Transverse colon (tissue), 4 donors: ENCODE measurements at regions not wholly inside any gene's neighbourhood (a gene's known extent, or its start where the extent isn't known, plus 50 kb on each side); places are given as distances from the start of the nearest gene placed in this dataset.

Experiments used
- DNase-seq: peaks from one replicate; pipeline ENCODE4 v3.0.0-alpha.2; 2019
- H3K27ac ChIP-seq, 4 donors: fragments of 200-600 bp; sonication (generic); 2 replicates each; pipeline ENCODE4 v1.5.1; 2016 to 2018; ENCODE audit warnings: inconsistent platforms in 4 of 4
- H3K27me3 ChIP-seq: fragments of 200-600 bp; sonication (generic); 2 replicates; pipeline ENCODE4 v1.5.1; 2017; ENCODE audit warnings: inconsistent platforms
- H3K36me3 ChIP-seq, 4 donors: fragments of 200-600 bp; sonication (generic); 2 replicates each; pipeline ENCODE4 v1.5.1; 2017 to 2019; ENCODE audit warnings: inconsistent platforms in 4 of 4
- H3K4me1 ChIP-seq, 4 donors: fragments of 200-600 bp; sonication (generic); 2 replicates each; pipeline ENCODE4 v1.5.1; 2017 to 2020; ENCODE audit warnings: inconsistent platforms in 4 of 4
- H3K4me3 ChIP-seq, 4 donors: fragments of 200-600 bp; sonication (generic); 1 replicate in 1 of 4; 2 replicates in 3 of 4; pipeline versions ENCODE4 v1.5.1 to v1.6.1; 2017 to 2019; ENCODE audit warnings: inconsistent platforms in 4 of 4
- H3K9me3 ChIP-seq, 2 donors: fragments of 200-600 bp; sonication (generic); 2 replicates each; pipeline ENCODE4 v1.5.1; 2017 to 2019; ENCODE audit warnings: inconsistent platforms in 2 of 2
- EP300 ChIP-seq: sonication (generic); formaldehyde crosslinking; IDR thresholded peaks from one replicate; pipeline ENCODE4 v1.6.1; 2017; ENCODE audit warnings: antibody characterized with exemption, low read depth
- POLR2A ChIP-seq: fragments of 450-650 bp; IDR thresholded peaks from one replicate; pipeline ENCODE4 v1.6.1; 2016; ENCODE audit warnings: antibody characterized with exemption, mild to moderate bottlenecking, moderate library complexity
- POLR2AphosphoS5 ChIP-seq, 3 donors: sonication (generic); formaldehyde crosslinking; IDR thresholded peaks; one replicate each; pipeline ENCODE4 v1.6.1; 2016; ENCODE audit warnings: antibody characterized with exemption in 3 of 3
- WGBS, 2 donors: methylation state at CpG; one replicate each; pipeline ENCODE4 v1.1.5; 2018; ENCODE audit warnings: low coverage in 1 of 2; 5-methylcytosine and 5-hydroxymethylcytosine counted together
- in situ Hi-C, 4 donors: fragments of 200-750 bp; cut with MboI; loops; one replicate each; pipeline versions ENCODE4 v1.15.0 to v1.15.1; 2017; ENCODE audit warnings: low sequenced_read_pairs in 3 of 4, low pct_ligation_motif_present in 1 of 4, low pct_unique_long_range_greater_than_20kb in 1 of 4
- intact Hi-C: fragments of 100-400 bp; cut with DNase I; formaldehyde crosslinking; loops from one replicate; pipeline ENCODE4 v1.15.1; 2023; ENCODE audit warnings: low total_unique reads
- TF ChIP-seq, protein P1 (sequence below), 5 experiments: fragments of 200-600 bp in 3 of 5; fragments of 450-650 bp in 2 of 5; sonication (generic) in 3 of 5; IDR thresholded peaks; 1 replicate in 2 of 5; 2 replicates in 3 of 5; pipeline ENCODE4 v1.5.1; 2016 to 2017; ENCODE audit warnings: antibody characterized with exemption in 5 of 5, inconsistent platforms in 3 of 5, mild to moderate bottlenecking in 2 of 5, moderate library complexity in 1 of 5

DNA sequence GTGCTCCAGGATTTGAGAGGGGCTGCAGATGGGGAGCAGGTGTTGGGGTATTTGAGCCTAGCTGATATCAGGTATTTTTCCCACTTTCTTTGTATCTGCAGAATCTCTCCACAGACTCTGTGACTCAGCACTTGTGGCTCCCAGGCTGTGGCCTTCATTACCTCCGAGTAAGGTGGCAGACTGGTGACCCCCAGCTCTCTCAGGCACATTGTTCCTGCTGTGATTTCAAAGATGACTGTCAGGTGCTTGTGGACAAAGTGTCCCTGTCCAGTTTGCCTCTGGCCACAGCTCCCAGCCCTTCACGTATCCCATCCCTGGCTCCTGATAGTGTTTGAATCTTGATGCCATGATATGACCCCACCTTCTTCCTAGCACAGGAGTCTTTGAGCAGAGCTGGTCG is 396.8 kb upstream of the PODXL start:
- WGBS, 2 donors: 81% methylated on average over 3 of the region's 3 CpGs; no CpG with 5 or more reads in 1 of the 2 donors
- intact Hi-C loops (no loop called here), in situ Hi-C loops (no loop called here)
- H3K36me3 ChIP-seq: no peaks in the 10 kb centered on the region
- no peaks in the 10 kb centered on the region for H3K27me3 ChIP-seq
- peaks cover 6 to 14% (median 11%) of the 10 kb centered on the region in 4 donors for H3K4me1 ChIP-seq
- H3K27ac ChIP-seq: no peak overlapping the region
- no peak for DNase-seq
- TF ChIP-seq, protein P1, sequence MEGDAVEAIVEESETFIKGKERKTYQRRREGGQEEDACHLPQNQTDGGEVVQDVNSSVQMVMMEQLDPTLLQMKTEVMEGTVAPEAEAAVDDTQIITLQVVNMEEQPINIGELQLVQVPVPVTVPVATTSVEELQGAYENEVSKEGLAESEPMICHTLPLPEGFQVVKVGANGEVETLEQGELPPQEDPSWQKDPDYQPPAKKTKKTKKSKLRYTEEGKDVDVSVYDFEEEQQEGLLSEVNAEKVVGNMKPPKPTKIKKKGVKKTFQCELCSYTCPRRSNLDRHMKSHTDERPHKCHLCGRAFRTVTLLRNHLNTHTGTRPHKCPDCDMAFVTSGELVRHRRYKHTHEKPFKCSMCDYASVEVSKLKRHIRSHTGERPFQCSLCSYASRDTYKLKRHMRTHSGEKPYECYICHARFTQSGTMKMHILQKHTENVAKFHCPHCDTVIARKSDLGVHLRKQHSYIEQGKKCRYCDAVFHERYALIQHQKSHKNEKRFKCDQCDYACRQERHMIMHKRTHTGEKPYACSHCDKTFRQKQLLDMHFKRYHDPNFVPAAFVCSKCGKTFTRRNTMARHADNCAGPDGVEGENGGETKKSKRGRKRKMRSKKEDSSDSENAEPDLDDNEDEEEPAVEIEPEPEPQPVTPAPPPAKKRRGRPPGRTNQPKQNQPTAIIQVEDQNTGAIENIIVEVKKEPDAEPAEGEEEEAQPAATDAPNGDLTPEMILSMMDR (IDR thresholded peaks at IDR 0.05): no peak
- no peak for TF ChIP-seq POLR2A
- no peak for TF ChIP-seq EP300
- TF ChIP-seq POLR2AphosphoS5 (IDR thresholded peaks at IDR 0.05): no peak
- H3K9me3 ChIP-seq: no peaks in the 10 kb centered on the region
- no peak overlapping the region for H3K4me3 ChIP-seq

DNA sequence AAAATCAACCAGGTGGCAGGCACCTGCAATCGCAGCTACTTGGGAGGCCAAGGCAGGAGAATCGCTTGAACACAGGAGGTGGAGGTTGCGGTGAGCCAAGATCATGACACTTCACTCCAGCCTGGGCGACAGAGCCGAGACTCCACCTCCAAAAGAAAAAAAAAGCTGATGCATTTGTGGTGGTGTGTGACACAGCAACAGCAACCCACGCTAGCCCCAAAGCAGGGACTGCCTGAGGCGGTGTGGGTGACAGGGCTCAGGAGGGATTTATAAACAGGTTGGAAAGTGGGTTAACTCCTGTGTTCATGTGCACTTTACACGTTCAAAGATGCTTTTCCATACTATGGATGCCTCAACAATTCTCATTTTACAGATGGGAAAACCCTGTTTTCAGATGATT is 395.9 kb upstream of the PODXL start:
- intact Hi-C loops (no loop called here), in situ Hi-C loops (no loop called here)
- WGBS, 2 donors: 86 to 100% methylated on average over 3 to 8 of the region's 8 CpGs

DNA sequence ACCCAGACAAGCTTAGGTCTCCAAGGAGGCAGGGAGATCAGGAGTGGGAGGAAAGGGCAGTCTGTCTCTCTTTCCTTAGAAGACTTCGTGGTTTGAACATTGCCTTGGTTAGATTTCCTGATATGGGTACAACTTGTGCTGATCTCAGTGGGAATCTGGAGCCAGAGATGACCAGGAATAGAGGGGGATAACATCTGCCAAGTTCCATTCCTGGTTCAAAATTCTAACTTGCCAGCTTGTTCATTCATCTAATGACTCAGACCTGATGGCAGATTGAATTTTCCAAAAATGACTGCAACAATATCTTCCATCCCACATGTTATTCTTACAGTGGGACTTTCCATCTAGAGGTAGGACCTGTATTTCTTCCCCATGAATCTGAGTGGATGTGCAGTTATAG is 394.3 kb upstream of the PODXL start:
- WGBS, 2 donors: 68% methylated on average over 1 of the region's 1 CpG; no CpG with 5 or more reads in 1 of the 2 donors
- TF ChIP-seq EP300: no peak
- no peak for TF ChIP-seq POLR2AphosphoS5 (IDR thresholded peaks at IDR 0.05)
- TF ChIP-seq, protein P1 (IDR thresholded peaks at IDR 0.05): no peak
- TF ChIP-seq POLR2A: no peak
- intact Hi-C loops: no loop called here

More for the DNA sequence above, 395.9 kb upstream of the PODXL start:
- DNase-seq: no peak
- Histone ChIP-seq H3K4me3 (no peak overlapping the region), H3K4me1 (peaks cover 9 to 17% (median 15%) of the 10 kb centered on the region in 4 donors), H3K9me3 (no peaks in the 10 kb centered on the region), H3K27ac (no peak overlapping the region), H3K27me3 (no peaks in the 10 kb centered on the region), H3K36me3 (no peaks in the 10 kb centered on the region)
- no peak for TF ChIP-seq POLR2AphosphoS5 (IDR thresholded peaks at IDR 0.05)
- no peak for TF ChIP-seq EP300
- TF ChIP-seq, protein P1 (IDR thresholded peaks at IDR 0.05): no peak
- TF ChIP-seq POLR2A: no peak

DNA sequence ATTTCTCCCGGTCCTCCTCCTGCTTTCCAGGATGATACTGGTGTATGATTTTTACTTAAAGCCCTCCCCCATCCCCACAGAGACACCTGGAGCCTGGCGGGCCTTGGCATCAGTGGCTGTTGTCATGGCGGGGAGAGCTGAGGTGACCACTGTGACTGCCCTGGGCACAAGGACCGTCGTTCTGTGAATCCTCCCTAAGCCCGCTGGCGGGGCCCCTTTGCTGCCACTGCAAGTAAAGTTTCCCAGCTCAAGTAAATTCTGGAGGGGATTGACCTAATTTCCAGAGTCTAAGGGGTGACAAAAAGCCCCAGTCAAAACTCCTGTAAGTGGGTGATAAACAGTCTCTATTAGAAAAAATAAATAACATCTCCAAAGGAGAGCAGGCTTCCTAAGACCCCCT is 393.2 kb upstream of the PODXL start:
- no peak overlapping the region for H3K4me3 ChIP-seq
- no peak for DNase-seq
- H3K27ac ChIP-seq: no peak overlapping the region
- 78 to 100% methylated on average over 1 to 7 of the region's 7 CpGs for WGBS, 2 donors
- in situ Hi-C loops (loop anchor here (10.0 to 25.0 kb wide), 3 partner anchors 313 to 638 kb away; partner anchors contain the start of gene PLXNA4 (in 2 of the 4)), intact Hi-C loops (loop anchor here (10.0 kb wide), 1 partner anchor 635 kb away; no protein-coding TSS in a partner anchor)
- peaks cover 8% of the 10 kb centered on the region for H3K27me3 ChIP-seq
- TF ChIP-seq, protein P1 (IDR thresholded peaks at IDR 0.05): no peak
- no peak for TF ChIP-seq POLR2A
- no peak for TF ChIP-seq POLR2AphosphoS5 (IDR thresholded peaks at IDR 0.05)
- TF ChIP-seq EP300: no peak
- no peaks in the 10 kb centered on the region for H3K9me3 ChIP-seq
- peaks cover 9 to 22% (median 21%) of the 10 kb centered on the region in 4 donors for H3K4me1 ChIP-seq
- H3K36me3 ChIP-seq: no peaks in the 10 kb centered on the region

More for the DNA sequence above, 394.3 kb upstream of the PODXL start:
- Histone ChIP-seq H3K9me3 (no peaks in the 10 kb centered on the region), H3K36me3 (no peaks in the 10 kb centered on the region), H3K27ac (no peak overlapping the region), H3K4me1 (peaks cover 9 to 18% (median 17%) of the 10 kb centered on the region in 4 donors), H3K27me3 (peaks cover 4% of the 10 kb centered on the region), H3K4me3 (no peak overlapping the region)
- in situ Hi-C loops: no loop called here
- DNase-seq: no peak
